ENCODE measurements at regions not wholly inside any gene's neighbourhood (a gene's known extent, or its start where the extent isn't known, plus 50 kb on each side); places are given as distances from the start of the nearest gene placed in this dataset.

GRCh38 chr18:10080372-10080771 lies 166.6 kb downstream of the VAPA start:
- no peak for TF ChIP-seq EZH2phosphoT487 (IDR thresholded peaks at IDR 0.05; ENCODE audit: borderline replicate concordance, low read length)
- Histone ChIP-seq H3K27ac (ENCODE audit: low read depth, low read length) (no peak overlapping the region), H3K27me3 (ENCODE audit: control insufficient read depth, low read length) (no peaks in the 10 kb centered on the region), H3K9me3 (ENCODE audit: control insufficient read depth, insufficient read depth, low read length) (peaks cover 19% of the 10 kb centered on the region), H3K4me3 (ENCODE audit: low read length) (no peak overlapping the region), H3K36me3 (ENCODE audit: control insufficient read depth, low read length) (no peaks in the 10 kb centered on the region), H3K9me2 (replicated peaks; ENCODE audit: control insufficient read depth, low read length) (no peaks in the 10 kb centered on the region), H3F3A (ENCODE audit: control insufficient read depth, insufficient read depth) (no peaks in the 10 kb centered on the region), H4K20me1 (ENCODE audit: control insufficient read depth, insufficient read depth, low read depth, low read length) (no peaks in the 10 kb centered on the region), H3K4me2 (ENCODE audit: low read length) (no peak overlapping the region), H3K79me2 (ENCODE audit: control insufficient read depth, low read length) (no peaks in the 10 kb centered on the region), H3K4me1 (ENCODE audit: control insufficient read depth, low read length) (no peaks in the 10 kb centered on the region)

- TF ChIP-seq, protein P1, sequence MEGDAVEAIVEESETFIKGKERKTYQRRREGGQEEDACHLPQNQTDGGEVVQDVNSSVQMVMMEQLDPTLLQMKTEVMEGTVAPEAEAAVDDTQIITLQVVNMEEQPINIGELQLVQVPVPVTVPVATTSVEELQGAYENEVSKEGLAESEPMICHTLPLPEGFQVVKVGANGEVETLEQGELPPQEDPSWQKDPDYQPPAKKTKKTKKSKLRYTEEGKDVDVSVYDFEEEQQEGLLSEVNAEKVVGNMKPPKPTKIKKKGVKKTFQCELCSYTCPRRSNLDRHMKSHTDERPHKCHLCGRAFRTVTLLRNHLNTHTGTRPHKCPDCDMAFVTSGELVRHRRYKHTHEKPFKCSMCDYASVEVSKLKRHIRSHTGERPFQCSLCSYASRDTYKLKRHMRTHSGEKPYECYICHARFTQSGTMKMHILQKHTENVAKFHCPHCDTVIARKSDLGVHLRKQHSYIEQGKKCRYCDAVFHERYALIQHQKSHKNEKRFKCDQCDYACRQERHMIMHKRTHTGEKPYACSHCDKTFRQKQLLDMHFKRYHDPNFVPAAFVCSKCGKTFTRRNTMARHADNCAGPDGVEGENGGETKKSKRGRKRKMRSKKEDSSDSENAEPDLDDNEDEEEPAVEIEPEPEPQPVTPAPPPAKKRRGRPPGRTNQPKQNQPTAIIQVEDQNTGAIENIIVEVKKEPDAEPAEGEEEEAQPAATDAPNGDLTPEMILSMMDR (IDR thresholded peaks at IDR 0.05; ENCODE audit: low read depth, low read length, poor library complexity, severe bottlenecking) = no peak
- TF ChIP-seq EZH2phosphoT487 (IDR thresholded peaks at IDR 0.05; ENCODE audit: borderline replicate concordance, low read length) = no peak
- Histone ChIP-seq H3K4me1 (ENCODE audit: control insufficient read depth, low read length) (no peaks in the 10 kb centered on the region), H4K20me1 (ENCODE audit: control insufficient read depth, insufficient read depth, low read depth, low read length) (no peaks in the 10 kb centered on the region), H3K4me2 (ENCODE audit: low read length) (no peak overlapping the region), H3K79me2 (ENCODE audit: control insufficient read depth, low read length) (no peaks in the 10 kb centered on the region), H3K36me3 (ENCODE audit: control insufficient read depth, low read length) (no peaks in the 10 kb centered on the region), H3K27me3 (ENCODE audit: control insufficient read depth, low read length) (no peaks in the 10 kb centered on the region), H3F3A (ENCODE audit: control insufficient read depth, insufficient read depth) (no peaks in the 10 kb centered on the region), H3K9me3 (ENCODE audit: control insufficient read depth, insufficient read depth, low read length) (peaks cover 19% of the 10 kb centered on the region), H3K27ac (ENCODE audit: low read depth, low read length) (no peak overlapping the region), H3K9me2 (replicated peaks; ENCODE audit: control insufficient read depth, low read length) (no peaks in the 10 kb centered on the region), H3K4me3 (ENCODE audit: low read length) (no peak overlapping the region)
Observed at GRCh38 chr18:10081492-10081891, 167.7 kb downstream of the VAPA start.

GRCh38 chr18:10085416-10085815 lies 171.6 kb downstream of the VAPA start:
- Histone ChIP-seq H3K36me3 (ENCODE audit: control insufficient read depth, low read length) (no peaks in the 10 kb centered on the region), H3K4me3 (ENCODE audit: low read length) (no peak overlapping the region), H3K27ac (ENCODE audit: low read depth, low read length) (no peak overlapping the region), H3K4me1 (ENCODE audit: control insufficient read depth, low read length) (no peaks in the 10 kb centered on the region), H3K27me3 (ENCODE audit: control insufficient read depth, low read length) (no peaks in the 10 kb centered on the region), H3K9me3 (ENCODE audit: control insufficient read depth, insufficient read depth, low read length) (peaks cover 19% of the 10 kb centered on the region), H3K9me2 (replicated peaks; ENCODE audit: control insufficient read depth, low read length) (no peaks in the 10 kb centered on the region), H4K20me1 (ENCODE audit: control insufficient read depth, insufficient read depth, low read depth, low read length) (no peaks in the 10 kb centered on the region), H3F3A (ENCODE audit: control insufficient read depth, insufficient read depth) (no peaks in the 10 kb centered on the region), H3K4me2 (ENCODE audit: low read length) (no peak overlapping the region), H3K79me2 (ENCODE audit: control insufficient read depth, low read length) (no peaks in the 10 kb centered on the region)
- TF ChIP-seq, protein P1 (IDR thresholded peaks at IDR 0.05; ENCODE audit: low read depth, low read length, poor library complexity, severe bottlenecking) = no peak
- no peak for TF ChIP-seq EZH2phosphoT487 (IDR thresholded peaks at IDR 0.05; ENCODE audit: borderline replicate concordance, low read length)

DNA sequence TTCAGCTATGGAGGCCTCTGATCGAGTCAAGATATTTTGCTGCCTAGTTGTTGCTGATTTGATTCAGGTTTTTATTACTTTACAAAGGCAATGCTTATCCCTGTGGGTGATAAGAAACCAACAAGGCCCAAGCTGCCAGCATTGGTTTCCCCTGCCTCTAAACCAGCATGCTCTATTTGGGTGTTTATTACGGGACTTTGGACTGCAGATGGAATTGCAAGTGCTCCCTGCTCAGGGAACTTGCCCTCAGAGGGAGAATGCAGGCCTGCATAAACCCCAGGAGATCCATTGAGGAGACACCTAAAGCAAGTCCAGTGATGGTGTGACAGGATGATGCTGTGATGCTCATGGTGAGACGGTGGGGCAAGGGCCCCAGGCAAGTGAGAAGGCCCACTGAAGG lies 172.1 kb downstream of the VAPA start:
- Histone ChIP-seq H3K27ac (ENCODE audit: low read depth, low read length) (no peak overlapping the region), H3K4me1 (ENCODE audit: control insufficient read depth, low read length) (no peaks in the 10 kb centered on the region), H3K4me2 (ENCODE audit: low read length) (no peak overlapping the region), H3K4me3 (ENCODE audit: low read length) (no peak overlapping the region), H3F3A (ENCODE audit: control insufficient read depth, insufficient read depth) (no peaks in the 10 kb centered on the region), H3K36me3 (ENCODE audit: control insufficient read depth, low read length) (no peaks in the 10 kb centered on the region), H3K9me2 (replicated peaks; ENCODE audit: control insufficient read depth, low read length) (no peaks in the 10 kb centered on the region), H3K27me3 (ENCODE audit: control insufficient read depth, low read length) (no peaks in the 10 kb centered on the region), H3K9me3 (ENCODE audit: control insufficient read depth, insufficient read depth, low read length) (peaks cover 19% of the 10 kb centered on the region), H4K20me1 (ENCODE audit: control insufficient read depth, insufficient read depth, low read depth, low read length) (no peaks in the 10 kb centered on the region), H3K79me2 (ENCODE audit: control insufficient read depth, low read length) (no peaks in the 10 kb centered on the region)
- TF ChIP-seq, protein P1 (IDR thresholded peaks at IDR 0.05; ENCODE audit: low read depth, low read length, poor library complexity, severe bottlenecking) = no peak
- no peak for TF ChIP-seq EZH2phosphoT487 (IDR thresholded peaks at IDR 0.05; ENCODE audit: borderline replicate concordance, low read length)
